ENCODE measurements at regions not wholly inside any gene's neighbourhood (a gene's known extent, or its start where the extent isn't known, plus 50 kb on each side); places are given as distances from the start of the nearest gene placed in this dataset.
"Not testable (repeated sequence)": the region's sequence is repeated elsewhere in the genome, so short reads cannot be mapped to it uniquely, and the experiment has no call there.

- DNase-seq (ENCODE audit: low spot score) = no peak
Observed at GRCh38 chr1:78247079-78247478, 201.3 kb downstream of the GIPC2 start.

- DNase-seq (ENCODE audit: low spot score) = no peak
Observed at GRCh38 chr1:78250201-78250600, 204.4 kb downstream of the GIPC2 start.

- peak; percentile 39 for DNase-seq (ENCODE audit: low spot score)
Observed at GRCh38 chr1:78254517-78254916, 208.8 kb downstream of the GIPC2 start.

DNA sequence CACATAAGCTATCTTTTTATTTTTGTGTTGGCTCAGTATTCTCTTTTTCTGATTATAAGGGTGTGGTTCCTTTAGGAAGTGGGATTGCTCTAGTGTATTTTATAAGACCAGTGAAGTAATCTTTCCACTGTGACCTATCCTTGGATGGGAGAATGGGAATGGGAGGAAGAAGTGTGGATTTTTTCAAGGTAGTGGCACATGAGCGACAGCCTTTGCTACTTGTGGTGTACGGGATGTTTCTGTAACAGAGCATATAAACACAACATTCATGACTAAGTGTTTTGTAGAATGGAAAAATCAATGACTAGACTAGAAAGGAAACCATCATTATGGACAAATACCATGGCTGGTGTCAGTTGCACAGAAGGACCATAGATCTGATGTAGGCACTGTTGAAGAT is 209.6 kb downstream of the GIPC2 start:
- DNase-seq (ENCODE audit: low spot score) = no peak

DNA sequence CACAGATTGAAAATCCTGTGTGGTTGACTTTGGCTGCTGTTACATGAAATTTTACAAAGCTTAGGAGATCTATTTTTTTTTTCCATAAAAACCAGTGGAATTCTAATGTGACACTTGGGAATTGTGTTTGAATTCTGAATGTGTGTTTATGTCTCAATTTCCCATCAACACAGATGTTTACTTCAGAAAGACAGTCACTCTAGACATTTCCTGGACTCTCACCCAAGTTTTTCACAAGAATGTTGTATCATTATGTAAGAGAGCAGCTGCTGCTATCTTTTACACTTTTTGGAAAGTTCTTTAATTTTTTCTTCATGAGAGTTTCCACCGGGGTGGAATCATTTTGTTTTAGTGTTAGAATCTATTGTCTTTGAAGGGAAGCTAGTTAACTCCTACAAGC is 210.1 kb downstream of the GIPC2 start:
- DNase-seq (ENCODE audit: low spot score) = no peak

GRCh38 chr1:78263459-78263858 is 217.7 kb downstream of the GIPC2 start:
- DNase-seq (ENCODE audit: low spot score) = no peak

- no peak for DNase-seq (ENCODE audit: low spot score)
Observed at GRCh38 chr1:78263946-78264345, 218.2 kb downstream of the GIPC2 start.

DNA sequence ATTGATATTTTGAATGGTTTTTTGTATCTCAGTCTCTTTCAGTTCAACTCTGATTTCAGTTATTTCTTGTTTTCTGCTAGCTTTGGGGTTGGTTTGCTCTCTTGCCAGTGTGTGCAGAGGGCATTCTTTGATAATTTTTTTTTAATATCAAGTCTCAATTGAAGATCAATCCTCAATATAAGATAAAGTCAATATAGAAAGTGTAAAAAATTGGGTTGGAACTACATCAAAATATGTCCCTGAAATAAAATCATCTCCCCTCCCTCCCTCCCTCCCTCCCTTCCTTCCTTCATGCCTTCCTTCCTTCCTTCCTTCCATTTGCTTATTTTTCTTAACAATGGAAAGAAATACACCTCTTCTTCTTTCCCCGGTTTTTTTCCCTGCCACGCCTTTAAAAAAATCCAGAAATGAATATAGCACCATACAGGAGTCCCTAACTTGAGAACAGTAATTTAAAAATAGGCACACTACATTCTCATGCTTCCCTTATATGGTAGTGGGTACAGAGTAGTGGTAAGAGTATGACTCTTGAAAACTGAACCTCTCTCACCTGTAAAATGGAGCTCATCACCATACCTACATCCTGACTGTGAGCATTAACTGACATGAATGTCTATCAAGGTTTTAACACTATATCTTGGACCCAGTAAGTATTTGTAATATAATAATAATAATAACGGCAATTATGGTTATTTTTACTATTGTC is 221.9 kb downstream of the GIPC2 start:
- DNase-seq (ENCODE audit: low spot score) = no peak

DNA sequence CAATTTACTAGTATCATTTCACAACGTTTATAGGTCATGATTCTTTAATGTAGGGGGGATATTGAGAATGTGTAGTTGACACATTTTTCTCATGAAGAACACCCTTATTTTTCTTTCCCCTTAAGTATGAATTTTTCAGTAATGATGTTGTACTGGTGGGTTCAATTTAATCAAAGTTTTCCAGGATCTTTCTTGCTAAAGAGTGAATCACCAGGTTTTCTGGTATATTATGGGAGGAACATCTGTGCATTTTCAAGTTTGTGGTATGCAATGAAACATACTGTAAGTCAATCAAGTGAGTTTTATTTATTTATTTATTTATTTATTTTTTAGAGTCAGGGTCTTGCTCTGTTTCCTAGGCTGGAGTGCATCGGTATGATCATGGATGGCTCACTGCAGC is 221.2 kb upstream of the PTGFR start:
- no peak for DNase-seq (ENCODE audit: low spot score)

DNA sequence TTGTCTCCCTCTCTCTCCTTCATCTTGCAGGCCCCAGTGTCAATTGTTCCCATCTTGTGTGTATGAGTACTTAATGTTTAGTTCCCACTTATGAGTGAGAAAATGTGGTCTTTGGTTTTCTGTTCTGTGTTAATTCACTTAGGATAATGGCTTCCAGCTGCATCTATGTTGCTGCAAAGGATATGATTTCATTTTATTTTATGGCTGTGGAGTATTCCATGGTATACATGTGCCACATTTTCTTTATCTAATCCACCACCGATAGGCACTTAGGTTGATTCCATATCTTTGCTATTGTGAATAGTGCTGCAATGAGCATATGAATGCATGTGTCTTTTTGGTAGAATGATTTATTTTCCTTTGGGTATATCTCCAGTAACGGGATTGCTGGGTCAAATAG is 219.4 kb upstream of the PTGFR start:
- not testable (repeated sequence) for DNase-seq (ENCODE audit: low spot score)

GRCh38 chr1:78274814-78275213 is 216.0 kb upstream of the PTGFR start:
- DNase-seq (ENCODE audit: low spot score) = peak; percentile 44

- DNase-seq (ENCODE audit: low spot score) = peak; percentile 48
Observed at GRCh38 chr1:78275456-78275855, 215.3 kb upstream of the PTGFR start.

- DNase-seq (ENCODE audit: low spot score) = peak; percentile 26
Observed at GRCh38 chr1:78275906-78276685, 214.7 kb upstream of the PTGFR start.

DNA sequence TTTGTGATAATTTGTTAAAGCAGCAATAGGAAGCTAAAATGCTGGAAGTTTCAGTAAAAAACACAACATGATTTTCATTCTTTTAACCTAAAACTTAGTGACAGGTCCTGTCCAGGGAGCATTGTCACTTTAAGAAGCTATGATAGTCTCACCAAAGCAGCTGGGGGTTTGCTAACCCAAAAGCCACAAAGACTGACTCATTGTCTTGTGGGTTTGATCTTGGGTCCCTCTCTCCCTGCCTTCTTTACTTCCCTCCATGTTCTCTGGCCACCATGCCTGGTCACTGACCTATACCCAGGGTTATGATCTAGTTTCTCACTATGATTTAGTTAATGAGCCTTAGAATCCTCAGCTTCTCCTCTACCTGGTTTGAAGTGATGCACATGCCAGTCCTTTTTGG is 213.5 kb upstream of the PTGFR start:
- peak; percentile 94 for DNase-seq (ENCODE audit: low spot score)

DNA sequence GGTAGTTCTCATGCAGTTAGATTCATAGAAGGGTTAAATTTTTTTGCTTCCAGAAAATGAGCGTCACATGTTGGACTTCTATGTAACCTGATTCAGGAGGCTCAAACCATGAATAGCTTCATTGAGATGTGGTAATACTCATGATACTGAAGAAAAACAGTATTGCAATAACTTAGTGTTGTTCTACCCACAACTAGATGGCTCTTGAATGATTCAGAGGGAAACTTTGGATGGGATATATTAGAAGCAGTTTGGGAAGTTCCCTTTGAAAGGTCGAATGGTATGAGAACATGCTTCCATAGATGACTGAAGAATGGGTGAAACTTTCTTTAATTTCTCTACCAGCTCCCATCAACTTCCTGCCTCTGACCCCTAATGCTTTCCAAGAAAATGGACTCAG is 211.7 kb upstream of the PTGFR start:
- peak; percentile 96 for DNase-seq (ENCODE audit: low spot score)

DNA sequence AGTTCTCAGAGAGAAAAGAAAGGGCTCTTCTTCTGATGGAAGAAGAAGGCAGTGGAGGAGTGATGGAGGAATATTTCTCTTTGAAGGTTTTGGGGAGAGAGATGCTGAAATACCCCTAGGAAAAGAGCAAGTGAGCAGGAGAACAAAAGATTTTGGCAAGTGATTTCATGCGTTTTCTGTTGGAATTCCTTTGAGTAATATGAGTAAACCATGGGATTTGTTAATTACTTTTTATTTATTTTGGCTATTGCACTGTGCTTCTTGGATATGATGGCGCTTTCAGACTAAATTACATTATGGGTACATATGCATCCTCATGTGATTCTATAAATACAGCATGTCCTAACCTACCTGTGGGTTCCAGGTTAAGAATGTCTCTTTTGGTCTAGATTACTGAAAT is 210.1 kb upstream of the PTGFR start:
- no peak for DNase-seq (ENCODE audit: low spot score)

DNA sequence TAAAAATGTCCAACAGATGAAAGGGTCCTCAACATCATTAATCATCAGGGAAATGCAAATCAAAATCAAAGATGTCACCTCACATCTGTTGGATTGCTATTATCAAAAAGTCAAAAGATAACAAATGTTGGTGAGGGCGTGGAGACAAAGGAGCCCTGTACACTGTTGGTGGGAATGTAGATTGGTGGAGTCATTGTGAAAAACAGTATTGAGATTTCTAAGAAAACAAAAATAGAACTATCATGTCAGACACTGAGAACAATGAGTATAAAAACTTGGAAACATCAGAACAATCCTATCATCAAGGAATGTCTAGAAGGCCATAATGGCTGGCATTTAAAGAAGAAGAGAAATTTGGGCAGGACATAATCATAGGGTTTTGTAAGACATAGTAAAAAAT is 209.2 kb upstream of the PTGFR start:
- no peak for DNase-seq (ENCODE audit: low spot score)

- no peak for DNase-seq (ENCODE audit: low spot score)
Observed at GRCh38 chr1:78283691-78284090, 207.1 kb upstream of the PTGFR start.

DNA sequence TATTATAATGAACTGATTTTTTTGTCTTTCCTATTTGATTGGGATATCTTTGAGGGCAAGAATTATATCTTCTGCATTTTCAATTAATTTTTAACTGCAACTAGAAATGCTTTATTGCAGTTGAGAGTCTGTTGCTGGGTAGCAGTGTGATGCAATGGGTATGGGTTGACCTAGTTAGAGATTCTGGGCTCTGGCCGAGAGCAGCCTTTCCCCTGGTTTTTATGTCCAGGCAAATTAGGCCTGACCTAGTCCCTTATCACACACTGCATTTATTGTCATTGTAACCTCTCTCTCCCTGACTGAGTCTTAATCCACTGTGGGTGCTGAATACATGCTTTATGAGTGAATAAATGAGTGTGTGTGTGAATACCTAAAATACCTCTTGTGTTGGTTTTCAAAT is 206.4 kb upstream of the PTGFR start:
- DNase-seq (ENCODE audit: low spot score) = peak; percentile 9

DNA sequence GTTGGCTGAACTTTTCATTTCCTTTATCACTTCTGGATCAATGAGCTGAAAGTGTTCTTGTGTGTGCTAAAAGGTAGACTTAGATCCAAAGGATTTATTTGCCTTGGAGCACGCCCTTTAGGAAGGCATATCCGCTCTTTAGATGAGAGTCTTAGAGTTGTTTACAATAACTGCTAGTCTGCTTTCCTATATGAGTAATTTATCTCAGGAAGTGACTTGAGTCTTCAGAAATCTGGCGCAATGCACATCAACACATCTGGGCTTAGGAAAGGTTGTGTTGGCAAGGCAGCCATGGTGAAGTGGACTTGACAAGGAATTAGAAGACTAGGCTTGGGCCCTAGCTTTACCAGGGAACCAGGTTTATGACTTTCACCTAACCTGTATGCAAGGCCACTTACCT is 204.1 kb upstream of the PTGFR start:
- DNase-seq (ENCODE audit: low spot score) = no peak

- no peak for DNase-seq (ENCODE audit: low spot score)
Observed at GRCh38 chr1:78289603-78290002, 201.2 kb upstream of the PTGFR start.

- no peak for DNase-seq (ENCODE audit: low spot score)
Observed at GRCh38 chr1:78291418-78291817, 199.4 kb upstream of the PTGFR start.

DNA sequence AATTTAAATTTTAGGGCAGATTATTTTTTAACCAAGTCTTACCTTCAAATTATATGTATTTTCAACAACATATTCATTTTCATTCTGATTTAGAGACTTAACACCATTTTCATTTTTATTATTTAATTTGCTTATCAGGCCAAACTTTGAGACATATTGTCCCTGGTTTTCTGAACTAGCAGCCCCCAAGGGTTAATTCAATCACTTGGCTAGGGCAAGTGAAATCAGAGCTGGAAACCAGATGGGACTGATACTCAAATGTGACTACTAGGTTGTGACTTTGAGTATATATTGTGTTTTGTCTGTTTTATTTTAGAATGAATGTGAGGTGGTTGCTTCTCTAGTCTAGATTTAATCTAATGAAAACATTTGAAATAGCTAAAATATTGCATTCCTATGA is 198.9 kb upstream of the PTGFR start:
- DNase-seq (ENCODE audit: low spot score) = no peak

DNA sequence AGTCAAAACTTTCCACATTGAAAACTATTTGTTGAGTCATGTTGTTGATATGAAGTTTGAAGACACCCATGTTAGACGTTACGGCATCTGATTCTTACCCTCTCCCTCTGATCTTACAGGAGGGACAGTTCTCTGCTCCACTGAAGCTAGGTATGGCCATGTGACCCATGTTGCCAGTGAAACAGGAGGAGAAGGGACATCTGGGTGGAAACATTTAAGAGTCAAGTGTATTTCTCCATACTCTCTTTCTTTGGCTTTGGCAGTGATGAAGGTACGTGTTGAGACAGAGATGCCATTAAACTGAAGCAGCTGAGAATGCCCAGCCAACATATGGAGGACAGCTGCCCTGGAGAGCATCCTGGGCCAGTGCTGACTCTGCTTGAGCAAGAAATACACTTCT is 198.4 kb upstream of the PTGFR start:
- no peak for DNase-seq (ENCODE audit: low spot score)

All from kidney tubule cell (primary cell).